CD4-positive, alpha-beta T cell treated with Interleukin-1 beta for 1 hour (primary cell): ENCODE measurements at regions not wholly inside any gene's neighbourhood (a gene's known extent, or its start where the extent isn't known, plus 50 kb on each side); places are given as distances from the start of the nearest gene placed in this dataset.
A peak's percentile ranks its signal among the peaks of the same experiment; 100 is the strongest.

Experiments used
- DNase-seq, 2 donors: peaks; one replicate each; pipeline ENCODE4 v3.0.0-alpha.2; 2020 to 2022

DNA sequence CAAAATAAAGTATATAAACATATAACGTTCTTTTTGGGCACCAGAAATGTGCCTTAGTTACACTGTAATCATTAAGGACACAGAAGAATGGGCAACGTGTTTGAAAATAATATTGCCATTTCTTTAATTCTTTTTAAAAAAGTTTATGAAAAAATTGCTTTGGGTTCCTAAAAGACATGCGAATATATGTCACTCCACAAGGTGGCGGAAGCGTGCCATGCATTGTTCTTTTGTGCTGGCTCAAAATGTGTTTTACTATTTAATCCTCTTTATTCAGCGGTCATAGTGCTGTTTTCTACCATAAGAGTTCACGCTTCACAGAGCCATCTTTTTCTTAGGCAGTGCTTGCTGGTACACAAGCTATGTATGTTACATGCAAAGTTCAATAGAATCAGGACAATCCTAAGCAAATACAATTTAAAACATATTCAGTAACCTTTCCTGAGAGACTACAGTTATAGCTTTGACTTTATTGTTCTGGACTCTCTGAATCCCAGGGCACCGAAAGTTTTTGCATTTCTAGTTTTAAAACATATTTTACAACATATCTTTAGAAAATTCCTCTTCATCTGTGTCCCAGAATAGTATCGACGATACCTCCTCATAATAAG lies 147.8 kb upstream of the ERBB4 start:
- peak; percentile 37 to 47 for DNase-seq

DNA sequence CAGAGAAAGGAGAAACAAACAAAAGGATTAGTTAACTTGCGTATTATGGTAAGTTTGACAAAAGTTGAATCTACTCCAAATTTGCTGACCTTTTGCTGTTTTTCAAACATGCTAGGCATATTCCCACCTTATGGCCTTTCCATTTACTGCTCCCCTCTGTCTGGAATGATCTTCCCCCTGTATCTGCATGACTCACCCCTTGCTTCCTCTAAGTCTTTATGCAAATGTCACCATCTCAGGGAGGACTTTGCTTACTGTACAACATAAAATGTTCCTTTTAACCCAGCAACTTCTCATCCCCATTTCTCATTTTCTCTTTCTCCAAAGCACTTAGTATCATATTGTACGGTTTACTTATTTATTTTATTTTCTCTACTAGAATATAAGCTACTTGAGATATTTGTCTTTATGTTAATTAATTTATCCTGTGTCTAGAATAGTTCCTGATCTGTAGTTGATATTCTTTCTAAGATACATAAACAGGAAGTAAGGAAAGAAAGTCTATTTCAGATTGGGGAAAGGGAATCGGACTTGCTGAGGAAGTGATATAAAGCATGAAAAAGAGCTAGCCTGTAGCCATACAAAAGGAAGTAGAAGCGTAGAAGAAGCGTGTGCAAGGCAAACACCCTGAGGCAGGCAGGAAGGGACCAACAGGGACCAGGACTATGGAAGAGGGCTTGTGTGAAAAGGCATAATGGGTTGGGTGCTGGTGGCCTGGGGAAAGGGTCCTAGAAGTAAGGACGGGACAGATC lies 144.9 kb upstream of the ERBB4 start:
- no peak for DNase-seq

DNA sequence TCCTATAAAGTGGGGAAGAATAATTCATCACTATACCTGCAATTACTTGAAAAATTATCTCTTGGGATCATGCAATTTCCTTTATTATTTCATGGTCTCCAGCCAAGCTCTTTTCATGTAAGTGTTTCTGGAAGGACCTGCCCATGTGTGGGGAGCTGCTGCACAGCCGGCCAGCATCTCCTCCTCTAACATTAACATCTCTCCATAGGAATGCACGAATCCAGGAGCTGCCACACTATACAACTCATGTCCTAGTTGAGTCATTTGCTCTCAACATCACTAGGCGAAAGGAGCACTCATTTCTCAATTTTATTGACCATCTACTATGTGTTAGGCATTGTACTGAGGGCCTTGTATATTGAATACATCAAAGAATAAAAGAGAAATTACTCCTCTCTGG lies 144.3 kb upstream of the ERBB4 start:
- DNase-seq, result no peak

DNA sequence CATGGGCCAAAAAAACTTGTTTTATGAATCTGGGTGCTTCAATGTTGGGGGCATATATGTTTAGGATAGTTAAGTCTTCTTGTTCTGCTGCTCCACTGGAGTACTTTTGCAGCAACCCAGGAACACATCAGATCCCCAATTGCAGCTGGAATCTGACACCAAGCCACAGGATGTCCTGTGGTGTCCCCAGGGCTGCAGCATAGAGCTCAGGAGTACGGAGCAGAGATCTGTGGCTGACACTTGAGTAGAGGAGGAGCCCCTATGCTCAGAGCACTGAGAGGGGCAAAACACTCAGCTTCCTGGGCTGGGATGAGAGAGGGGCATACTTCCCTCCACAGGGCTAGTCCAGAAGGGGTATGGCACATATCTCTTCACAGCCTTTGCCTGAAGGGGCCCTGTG lies 138.9 kb upstream of the ERBB4 start:
- DNase-seq, result no peak

DNA sequence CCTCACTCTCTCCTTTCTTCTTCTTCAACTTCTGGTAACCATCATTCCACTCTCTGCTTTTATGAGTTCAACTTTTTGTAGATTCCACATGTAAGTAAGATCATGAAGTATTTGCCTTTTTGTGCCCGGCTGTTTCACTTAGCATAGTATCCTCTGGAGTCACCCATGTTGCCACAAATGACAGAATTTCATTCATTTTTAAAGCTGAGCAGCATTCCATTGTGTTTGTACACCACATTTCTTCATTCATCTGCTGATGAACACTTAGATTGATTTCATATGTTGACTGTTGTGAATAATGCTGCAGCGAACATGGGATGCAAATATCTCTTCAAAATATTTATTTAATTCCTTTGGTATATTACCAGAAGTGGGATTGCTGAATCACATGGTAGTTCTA lies 133.6 kb upstream of the ERBB4 start:
- no peak for DNase-seq

DNA sequence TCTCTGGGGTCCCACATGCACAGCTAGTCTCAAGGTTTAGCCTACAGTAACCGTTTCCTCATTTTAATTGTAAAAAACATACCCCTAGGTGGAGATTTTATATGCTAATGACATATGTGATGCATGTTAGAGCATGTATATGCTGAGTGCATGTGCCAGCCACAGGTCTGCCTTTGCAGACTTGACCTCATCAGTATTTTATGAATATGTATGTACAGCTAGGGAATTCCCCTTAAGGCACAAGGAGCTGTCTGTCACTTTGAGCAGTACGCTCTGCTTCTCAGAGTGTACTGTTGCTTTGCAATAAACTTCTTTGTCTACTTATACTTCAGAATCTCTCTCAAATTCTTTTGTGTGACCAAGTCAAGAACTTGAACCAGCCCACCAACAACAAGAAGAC lies 131.2 kb upstream of the ERBB4 start:
- DNase-seq, result no peak

DNA sequence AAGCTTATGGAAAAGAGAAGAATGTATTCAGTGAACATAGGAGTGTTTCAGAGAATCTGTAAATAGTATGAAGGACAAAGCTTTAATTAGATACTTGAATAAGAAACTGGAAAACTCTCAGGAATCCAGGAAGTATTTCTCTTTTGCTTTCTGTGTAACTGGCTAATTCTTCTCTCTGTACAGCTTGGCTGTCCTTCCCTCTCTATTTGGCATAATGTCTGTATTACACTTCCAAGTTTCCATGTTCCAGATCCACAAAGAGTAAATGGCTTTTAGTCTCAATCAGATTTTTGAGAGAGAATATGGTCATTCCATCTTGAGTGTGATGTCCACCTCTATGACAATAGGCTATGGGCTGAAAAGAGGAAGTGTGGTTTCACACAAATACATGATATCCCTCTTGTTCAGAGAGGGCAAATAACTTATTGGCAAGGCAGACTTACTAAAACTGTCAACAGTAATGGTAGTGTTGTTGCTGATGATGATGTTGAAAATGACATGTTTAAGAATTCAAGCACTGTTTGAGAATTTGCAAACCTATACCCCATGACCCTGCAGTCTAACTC lies 129.2 kb upstream of the ERBB4 start:
- DNase-seq, result no peak

DNA sequence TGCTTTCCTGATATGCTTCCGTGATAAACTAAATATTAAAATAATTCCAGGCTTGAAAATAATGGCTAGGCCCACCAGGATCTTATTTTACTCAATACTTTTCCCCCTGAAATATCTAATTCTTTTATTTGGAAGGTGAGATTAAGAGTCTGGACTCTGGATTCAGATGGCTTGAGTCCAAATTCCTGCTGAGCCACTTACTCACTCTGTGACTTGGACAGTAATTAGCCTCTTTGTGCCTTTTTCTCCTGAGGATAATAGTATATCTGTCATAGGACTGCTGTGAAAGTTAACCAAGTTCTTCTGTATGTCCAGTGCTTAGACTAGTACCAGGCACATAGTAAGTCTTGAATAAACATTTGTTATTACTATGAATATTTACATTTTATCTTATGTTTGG lies 127.3 kb upstream of the ERBB4 start:
- no peak for DNase-seq

DNA sequence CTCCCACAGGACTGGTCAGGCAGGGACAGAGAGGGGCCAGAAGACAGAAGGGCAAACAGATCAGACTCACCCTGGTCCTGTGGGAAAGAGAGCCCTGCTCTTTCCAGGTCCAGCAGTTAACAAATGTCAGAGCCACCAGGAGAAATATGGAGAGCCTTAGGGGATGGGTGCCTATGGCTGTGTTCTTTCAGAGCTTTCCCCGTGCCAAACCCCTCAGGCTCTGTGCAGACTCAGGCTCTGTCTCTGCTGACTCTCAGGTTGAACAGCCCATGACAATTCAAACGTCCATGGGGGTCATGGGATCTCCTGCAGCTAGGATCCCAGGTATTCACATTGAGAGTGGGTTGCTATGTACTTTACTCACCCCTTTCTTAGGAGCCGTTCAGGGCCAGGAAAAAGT lies 120.8 kb upstream of the ERBB4 start:
- DNase-seq, result no peak

DNA sequence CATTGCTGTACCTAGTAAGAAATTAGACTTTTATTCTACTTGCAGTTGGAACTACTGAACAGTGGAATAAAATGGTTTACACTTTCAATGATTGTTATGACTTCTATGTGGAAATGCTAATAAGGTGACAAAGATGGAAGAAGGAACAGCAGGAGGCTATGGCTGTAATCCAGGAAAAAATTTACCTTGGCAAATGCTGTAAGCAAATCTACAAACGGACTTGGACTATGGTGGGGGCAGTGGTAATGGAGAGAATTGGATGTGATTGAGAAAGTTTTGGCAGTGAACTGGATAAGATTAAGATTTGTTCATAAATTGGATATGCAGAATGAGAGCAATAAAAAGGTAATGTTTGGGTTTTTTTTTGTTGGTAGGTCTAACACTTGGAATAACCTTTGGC lies 111.0 kb upstream of the ERBB4 start:
- no peak for DNase-seq

DNA sequence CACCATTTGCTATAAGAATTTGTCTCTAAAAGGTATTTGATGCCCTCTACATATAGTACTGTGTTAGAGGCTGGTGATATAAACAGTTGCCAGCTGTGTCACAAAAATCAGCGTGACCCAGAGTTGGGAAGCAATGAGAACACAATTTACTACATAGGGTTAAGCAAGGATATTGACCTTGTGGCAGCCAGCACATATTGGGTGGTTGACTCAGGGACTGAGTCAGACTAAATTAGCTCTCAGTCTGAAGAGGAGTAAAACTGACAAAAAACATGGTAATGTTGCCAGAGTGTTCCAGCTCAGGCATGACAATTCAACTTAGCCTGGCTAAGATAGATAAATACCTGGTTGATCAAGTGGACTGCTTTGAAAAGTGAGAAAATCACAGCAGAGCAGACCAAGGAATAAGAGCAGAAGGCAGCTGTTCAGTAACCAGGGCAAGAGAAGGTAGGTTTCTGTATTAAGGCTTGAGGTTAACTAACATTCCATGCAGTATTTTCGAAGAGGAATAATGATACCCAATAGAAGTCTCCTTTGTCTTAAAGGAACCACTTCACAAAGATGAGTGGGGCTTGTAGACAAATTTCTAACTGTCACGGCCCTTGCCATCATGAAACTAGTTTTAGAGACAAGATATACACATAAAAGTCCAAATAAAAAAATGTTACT lies 108.2 kb upstream of the ERBB4 start:
- DNase-seq, result no peak

DNA sequence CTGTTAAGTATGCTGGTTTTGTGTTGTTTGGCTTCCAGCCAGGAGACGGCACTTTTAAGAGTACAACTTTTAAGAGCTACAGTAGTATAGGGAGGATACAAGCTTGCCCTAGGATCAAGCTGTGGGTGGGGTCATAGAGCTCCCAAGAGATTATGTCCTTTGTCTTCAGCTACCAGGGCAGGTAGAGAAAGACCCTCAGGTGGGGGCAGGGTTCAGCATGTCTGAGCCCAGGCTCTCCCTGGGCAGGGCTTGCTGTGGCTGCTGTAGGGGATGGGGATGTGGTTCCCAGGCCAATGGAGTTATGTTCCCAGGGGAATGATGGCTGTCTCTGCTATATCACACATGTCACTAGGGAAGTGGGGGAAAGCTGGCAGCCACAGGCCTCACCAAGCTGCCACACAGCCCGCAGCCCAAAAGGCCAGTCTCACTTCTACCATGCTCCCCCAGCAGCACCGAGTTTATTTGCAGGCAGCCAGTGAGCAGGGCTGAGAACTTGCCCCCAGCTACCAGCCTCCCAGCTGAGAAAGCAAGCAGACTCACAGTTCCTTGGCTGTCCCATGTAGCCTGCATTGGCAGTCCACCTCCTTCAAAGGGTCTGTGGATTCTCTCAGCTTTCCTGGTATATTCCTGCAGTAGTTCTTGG lies 105.7 kb upstream of the ERBB4 start:
- no peak for DNase-seq

DNA sequence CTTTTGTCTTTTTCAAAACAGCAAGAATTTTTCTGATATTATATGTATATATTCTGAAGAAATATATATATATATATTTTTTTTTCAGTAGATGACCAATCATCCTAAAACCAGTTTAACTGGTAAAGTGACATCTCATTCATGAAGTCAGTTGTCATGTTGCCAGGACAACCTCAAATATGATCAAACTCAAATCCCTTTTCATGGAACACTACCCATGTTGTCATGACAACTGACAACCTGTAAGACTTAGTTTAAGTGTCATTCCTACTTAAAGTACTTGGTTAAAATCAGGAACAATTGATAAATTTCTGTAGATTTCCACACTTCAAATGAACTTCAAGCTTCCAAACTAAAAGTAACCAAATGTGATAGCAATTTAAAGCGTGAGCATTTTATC lies 101.8 kb upstream of the ERBB4 start:
- no peak for DNase-seq

DNA sequence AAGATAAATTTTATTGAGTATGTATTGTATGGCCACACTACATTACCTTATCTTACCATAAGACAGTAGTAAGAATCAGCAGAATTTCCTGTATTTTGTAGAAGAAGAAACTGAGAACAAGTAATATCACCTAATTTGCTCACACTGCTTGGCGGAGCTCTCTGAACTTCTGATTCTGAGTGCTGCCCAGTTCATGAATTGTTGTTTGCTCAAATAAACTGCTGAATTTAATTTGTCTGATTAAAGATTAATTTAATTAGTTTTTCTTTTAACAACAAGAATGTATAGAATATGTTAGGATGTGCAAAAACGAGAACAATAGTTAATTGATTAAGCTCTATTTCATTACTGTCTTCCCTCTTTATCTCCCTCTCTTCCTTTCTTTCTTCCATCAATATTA lies 100.1 kb upstream of the ERBB4 start:
- DNase-seq, result no peak

DNA sequence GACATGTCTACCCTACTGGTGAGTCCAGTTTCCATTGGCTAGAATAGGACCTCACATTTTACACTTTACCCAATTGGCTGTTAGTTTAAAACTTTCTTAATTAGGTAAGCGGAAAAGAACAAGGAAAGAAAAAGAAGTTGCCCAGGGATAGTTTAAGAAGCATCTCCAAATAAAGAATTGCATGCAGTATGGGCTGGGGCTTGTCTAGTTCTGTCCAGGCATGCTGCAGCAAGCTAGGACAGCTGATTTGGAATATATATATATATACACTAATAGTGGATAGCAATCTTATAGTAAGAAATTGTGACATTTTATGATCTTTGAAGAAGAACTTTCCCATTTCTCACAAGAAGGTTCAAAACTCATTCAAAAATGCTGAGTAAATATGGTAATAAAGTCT lies 90.0 kb upstream of the ERBB4 start:
- DNase-seq, result no peak

DNA sequence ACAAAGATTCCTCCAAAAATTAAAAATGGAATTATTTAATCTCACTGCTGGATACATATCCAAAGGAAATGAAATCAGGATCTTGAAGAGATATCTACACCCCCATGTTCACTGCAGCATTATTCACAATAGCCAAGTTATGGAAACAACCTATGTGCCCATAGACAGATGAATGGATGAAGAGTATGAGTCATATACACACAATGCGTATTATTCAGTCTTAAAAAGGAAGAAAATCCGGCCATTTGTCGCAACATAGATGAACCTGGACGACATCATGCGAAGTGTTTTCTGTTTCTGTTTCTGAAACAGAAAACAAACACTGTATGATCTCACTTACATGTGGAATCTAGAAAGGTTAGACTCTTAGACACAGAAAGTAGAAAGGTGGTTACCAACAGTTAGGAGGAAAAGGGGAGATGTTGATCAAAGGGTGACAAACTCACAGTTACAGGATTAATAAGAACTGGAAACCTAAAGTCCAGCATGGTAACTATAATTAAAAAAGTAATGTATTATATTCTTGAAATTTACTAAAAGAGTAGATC lies 87.8 kb upstream of the ERBB4 start:
- DNase-seq, result no peak

DNA sequence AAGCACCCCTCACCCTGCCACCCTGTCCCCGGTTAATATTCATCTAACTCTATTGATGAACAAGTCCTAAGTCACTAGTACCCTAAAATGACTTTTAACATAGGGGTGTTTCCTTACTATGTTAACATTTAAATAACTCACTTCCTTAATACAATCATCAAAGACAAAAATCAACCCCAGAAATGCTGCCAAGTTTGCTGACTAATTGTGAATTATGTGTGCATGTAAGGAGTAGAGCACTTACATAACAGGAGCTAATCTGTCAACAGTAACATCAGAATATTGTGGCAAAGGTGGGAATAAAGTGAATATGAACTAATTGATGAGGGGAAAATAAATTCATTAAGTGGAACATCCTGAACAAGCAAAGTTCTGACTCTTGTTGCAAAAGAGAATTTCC lies 81.4 kb upstream of the ERBB4 start:
- DNase-seq, result no peak

DNA sequence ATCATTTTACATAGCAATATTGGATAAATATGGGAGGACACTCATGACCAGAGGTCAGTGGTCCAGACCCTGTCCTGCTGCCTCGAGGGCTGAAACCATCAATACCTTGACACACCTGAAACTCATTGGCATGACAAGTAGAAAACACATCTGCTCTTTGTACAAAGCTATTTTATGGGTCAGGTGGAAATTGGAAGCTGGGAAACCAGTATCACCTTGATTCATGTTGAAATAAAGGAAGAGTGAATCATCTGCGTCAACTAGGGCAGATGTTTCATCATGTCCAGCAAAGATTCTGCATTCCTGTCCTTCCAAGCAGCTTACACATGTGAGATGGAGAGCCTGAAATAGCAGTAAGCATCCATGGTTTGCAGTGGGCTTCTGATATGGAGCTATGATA lies 80.0 kb upstream of the ERBB4 start:
- DNase-seq, result no peak

DNA sequence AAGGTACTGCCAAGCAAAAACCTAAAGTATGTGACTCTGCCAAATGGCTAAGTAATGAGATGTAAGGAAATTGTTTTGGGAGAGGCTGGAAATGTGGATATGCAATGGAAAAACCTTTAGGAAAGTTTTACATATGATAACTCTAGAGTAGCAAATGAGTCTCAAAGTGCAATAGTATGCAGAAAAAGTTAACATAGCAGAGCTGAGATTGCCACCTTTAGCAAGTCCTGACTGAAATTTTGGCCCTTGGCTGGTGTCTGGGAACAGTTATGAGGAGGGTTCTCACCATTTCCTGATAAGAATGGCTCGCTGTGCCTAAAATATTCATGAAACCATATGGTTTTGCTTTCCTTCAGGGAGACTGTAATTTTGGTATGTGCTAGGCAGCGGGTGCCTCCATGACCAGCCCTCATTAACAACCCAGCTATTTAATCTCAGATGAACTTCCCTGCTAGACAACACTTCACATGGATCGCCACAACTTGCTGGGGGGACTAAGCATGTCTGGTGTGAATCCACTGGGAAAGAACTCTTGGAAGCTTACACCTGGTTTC lies 72.3 kb upstream of the ERBB4 start:
- no peak for DNase-seq

DNA sequence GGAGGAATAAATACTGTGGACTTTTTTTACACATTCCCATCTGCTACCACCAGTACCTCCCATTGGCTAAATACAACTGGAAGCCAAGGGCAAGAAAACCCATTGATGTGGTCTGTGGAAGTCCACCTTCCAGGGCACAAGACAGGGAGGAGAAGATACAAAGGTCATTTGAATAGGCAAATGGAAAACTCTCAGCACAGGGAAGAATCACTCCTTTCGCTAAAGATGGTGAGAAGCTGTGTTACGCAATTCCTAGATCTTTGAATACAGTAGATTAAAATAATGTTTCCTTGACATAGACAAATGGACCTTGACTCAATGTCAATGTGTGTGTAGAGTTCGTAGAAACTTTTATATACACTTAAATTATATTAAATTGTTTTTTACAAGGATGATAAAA lies 70.9 kb upstream of the ERBB4 start:
- no peak for DNase-seq

DNA sequence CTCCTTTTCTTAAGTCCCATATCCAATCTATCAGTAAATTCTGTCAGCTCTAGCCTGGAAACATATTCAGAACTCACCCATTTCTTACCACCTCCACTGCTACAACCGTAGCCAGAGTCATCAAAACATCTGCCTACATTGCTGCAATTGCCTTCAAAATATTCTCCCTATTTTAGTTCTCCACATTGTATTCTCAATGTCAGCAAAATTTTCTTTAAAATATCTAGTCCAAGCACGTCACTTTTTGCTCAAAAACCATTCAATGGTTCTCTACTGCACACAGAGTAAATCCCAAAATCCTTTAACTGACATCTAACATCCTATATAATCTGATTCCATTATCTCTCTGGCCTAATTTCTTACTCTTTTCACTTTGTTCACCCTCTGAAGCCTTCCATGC lies 68.5 kb upstream of the ERBB4 start:
- no peak for DNase-seq

DNA sequence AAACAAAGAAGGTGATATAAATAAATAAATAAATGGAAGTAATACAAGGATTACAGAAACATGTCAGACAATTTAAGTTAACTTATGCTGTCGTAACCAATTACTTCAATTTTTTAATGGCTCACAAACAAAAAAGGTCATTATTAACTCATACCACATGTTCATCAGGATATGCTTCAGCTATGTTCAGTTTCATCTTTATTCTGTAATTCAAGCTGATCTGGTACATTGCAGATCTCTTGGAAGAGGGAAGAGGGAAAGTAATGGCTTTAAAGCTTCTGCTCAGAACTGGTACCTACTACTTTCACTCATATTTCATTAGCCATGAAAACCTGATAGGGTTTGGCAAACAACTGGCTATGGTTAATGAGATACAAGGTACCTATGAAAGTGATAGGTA lies 67.6 kb upstream of the ERBB4 start:
- DNase-seq, result no peak

DNA sequence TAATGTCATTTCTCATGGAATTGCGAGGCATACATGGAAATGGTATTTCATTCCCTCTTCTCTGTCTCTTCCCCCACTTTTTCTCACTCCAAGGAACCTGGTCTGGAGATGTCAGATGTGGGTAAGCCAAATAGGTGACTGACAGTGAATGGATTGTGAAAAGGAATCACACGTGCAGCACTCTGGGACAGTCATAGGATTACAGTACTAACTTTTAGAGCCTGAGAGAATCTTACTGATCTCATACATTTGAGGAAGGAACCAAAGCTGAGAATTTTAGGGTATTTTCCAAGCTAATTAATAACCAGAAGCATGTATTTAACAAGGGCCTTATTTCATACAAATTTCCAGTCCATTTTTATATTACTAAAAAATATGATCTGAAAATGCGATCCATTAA lies 58.1 kb upstream of the ERBB4 start:
- no peak for DNase-seq
